Fibroblast of lung (primary cell): ENCODE measurements at regions not wholly inside any gene's neighbourhood (a gene's known extent, or its start where the extent isn't known, plus 50 kb on each side); places are given as distances from the start of the nearest gene placed in this dataset.

ENCODE experiments used
- DNase-seq, 2 donors: peaks; one replicate each; pipeline versions ENCODE4 v3.0.0 to v3.0.0-alpha.2; 2010; ENCODE audit warnings: low read depth in 2 of 2
- H2AFZ ChIP-seq: 2 replicates; pipeline ENCODE4 v1.5.1; 2012; ENCODE audit warnings: low read length, control low read depth, inconsistent platforms
- H3K27ac ChIP-seq: 2 replicates; pipeline ENCODE4 v1.5.1; 2011; ENCODE audit warnings: low read length, control low read depth; ENCODE audit not compliant: insufficient read depth
- H3K27me3 ChIP-seq: 2 replicates; pipeline ENCODE4 v1.5.1; 2011; ENCODE audit warnings: mild to moderate bottlenecking, low read length; ENCODE audit not compliant: control insufficient read depth, insufficient read depth
- H3K36me3 ChIP-seq: 2 replicates; pipeline ENCODE4 v1.5.1; 2011; ENCODE audit warnings: low read length; ENCODE audit not compliant: control insufficient read depth, insufficient read depth
- H3K4me1 ChIP-seq: 2 replicates; pipeline ENCODE4 v1.5.1; 2011; ENCODE audit warnings: low read length; ENCODE audit not compliant: control insufficient read depth, insufficient read depth; ENCODE audit errors: extremely low read depth
- H3K4me2 ChIP-seq: 2 replicates; pipeline ENCODE4 v1.5.1; 2011; ENCODE audit warnings: low read length, control low read depth; ENCODE audit not compliant: insufficient read depth; ENCODE audit errors: extremely low read depth
- H3K4me3 ChIP-seq, 4 experiments: fragments of 200-600 bp in 1 of 4; sonication (generic) in 1 of 4; replicated peaks in 1 of 4; 2 replicates each; pipeline ENCODE4 v1.5.1; 2011 to 2016; ENCODE audit warnings: low read length in 4 of 4, low read depth in 3 of 4, mild to moderate bottlenecking in 3 of 4, control low read depth in 2 of 4, inconsistent platforms in 1 of 4, mixed read lengths in 1 of 4; ENCODE audit not compliant: insufficient read depth in 1 of 4; ENCODE audit errors: control extremely low read depth in 1 of 4
- H3K79me2 ChIP-seq: 2 replicates; pipeline ENCODE4 v1.5.1; 2012; ENCODE audit warnings: mild to moderate bottlenecking, low read length, inconsistent platforms; ENCODE audit not compliant: control insufficient read depth, insufficient read depth
- H3K9ac ChIP-seq: 2 replicates; pipeline ENCODE4 v1.5.1; 2011; ENCODE audit warnings: mild to moderate bottlenecking, low read length, control low read depth; ENCODE audit not compliant: insufficient read depth
- H3K9me3 ChIP-seq: 2 replicates; pipeline ENCODE4 v1.5.1; 2012; ENCODE audit warnings: low read depth, low read length; ENCODE audit not compliant: control insufficient read depth, insufficient read depth
- H4K20me1 ChIP-seq: 2 replicates; pipeline ENCODE4 v1.5.1; 2011; ENCODE audit warnings: low read length; ENCODE audit not compliant: control insufficient read depth, insufficient read depth; ENCODE audit errors: extremely low read depth
- EZH2 ChIP-seq: IDR thresholded peaks from 2 replicates; pipeline ENCODE4 v1.5.1; 2012; ENCODE audit warnings: low read length, control low read depth, mild to moderate bottlenecking; ENCODE audit errors: missing control alignments
- TF ChIP-seq, protein P1 (sequence below), 2 donors: IDR thresholded peaks in 1 of 2; conservative IDR thresholded peaks in 1 of 2; 1 replicate in 1 of 2; 2 replicates in 1 of 2; pipeline ENCODE4 v1.5.1; 2011 to 2012; ENCODE audit warnings: low read length in 2 of 2, control low read depth in 1 of 2, inconsistent platforms in 1 of 2, low read depth in 1 of 2, mild to moderate bottlenecking in 1 of 2

DNA sequence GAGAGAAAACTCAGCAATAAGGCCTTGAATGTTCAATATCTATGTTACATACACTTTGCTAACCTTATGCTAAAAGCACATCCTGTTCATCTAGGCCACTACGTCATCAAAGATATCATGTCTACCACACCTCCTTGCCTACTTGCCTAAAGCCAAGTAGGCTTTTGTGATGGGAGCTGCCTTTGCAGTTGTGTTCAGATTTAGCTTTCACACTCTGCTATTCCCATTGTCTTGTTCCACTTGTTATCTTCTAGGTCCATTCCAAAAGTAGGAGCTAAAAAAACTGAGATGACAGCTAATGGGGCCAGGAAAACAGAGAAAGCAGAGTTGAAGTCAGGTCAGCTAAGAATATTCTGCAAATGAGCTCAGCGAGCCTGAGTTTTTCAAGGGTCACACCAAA lies 153.6 kb upstream of the EDNRA start:
- TF ChIP-seq, protein P1, sequence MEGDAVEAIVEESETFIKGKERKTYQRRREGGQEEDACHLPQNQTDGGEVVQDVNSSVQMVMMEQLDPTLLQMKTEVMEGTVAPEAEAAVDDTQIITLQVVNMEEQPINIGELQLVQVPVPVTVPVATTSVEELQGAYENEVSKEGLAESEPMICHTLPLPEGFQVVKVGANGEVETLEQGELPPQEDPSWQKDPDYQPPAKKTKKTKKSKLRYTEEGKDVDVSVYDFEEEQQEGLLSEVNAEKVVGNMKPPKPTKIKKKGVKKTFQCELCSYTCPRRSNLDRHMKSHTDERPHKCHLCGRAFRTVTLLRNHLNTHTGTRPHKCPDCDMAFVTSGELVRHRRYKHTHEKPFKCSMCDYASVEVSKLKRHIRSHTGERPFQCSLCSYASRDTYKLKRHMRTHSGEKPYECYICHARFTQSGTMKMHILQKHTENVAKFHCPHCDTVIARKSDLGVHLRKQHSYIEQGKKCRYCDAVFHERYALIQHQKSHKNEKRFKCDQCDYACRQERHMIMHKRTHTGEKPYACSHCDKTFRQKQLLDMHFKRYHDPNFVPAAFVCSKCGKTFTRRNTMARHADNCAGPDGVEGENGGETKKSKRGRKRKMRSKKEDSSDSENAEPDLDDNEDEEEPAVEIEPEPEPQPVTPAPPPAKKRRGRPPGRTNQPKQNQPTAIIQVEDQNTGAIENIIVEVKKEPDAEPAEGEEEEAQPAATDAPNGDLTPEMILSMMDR (conservative IDR thresholded peaks at IDR 0.05 in 1 of 2, IDR thresholded peaks at IDR 0.05 in 1 of 2; ENCODE audit: low read depth in 1 of 2, low read length in 2 of 2): no peak
- TF ChIP-seq EZH2: no peak
- H3K27ac ChIP-seq: no peak overlapping the region

DNA sequence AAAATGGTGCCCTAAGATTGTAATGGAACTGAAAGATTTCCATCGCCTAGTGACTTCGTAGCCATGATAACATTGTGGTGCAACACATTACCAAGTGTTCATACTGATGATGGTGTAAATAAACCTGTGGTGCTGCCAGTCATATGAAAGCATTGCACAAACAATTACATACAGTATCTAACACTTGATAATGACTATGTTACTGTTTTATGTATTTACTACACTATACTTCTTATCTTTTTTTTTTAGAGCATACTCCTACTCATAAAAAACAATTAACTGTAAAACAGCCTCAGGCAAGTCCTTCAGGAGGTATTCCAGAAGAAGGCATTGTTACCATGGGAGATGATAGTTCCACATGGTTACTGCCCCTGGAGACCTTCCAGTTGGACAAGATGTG lies 152.7 kb upstream of the EDNRA start:
- Histone ChIP-seq H2AFZ (no peak overlapping the region), H3K27me3 (no peaks in the 10 kb centered on the region), H3K36me3 (no peaks in the 10 kb centered on the region), H3K4me2 (no peak overlapping the region), H3K27ac (no peak overlapping the region), H3K4me3 (no peak overlapping the region), H3K79me2 (no peaks in the 10 kb centered on the region), H4K20me1 (no peaks in the 10 kb centered on the region), H3K9me3 (no peaks in the 10 kb centered on the region), H3K9ac (no peak overlapping the region), H3K4me1 (peaks cover 5% of the 10 kb centered on the region)
- TF ChIP-seq EZH2: no peak
- TF ChIP-seq, protein P1 (conservative IDR thresholded peaks at IDR 0.05 in 1 of 2, IDR thresholded peaks at IDR 0.05 in 1 of 2; ENCODE audit: low read depth in 1 of 2, low read length in 2 of 2): no peak
- DNase-seq: no peak

More for the DNA sequence above, 153.6 kb upstream of the EDNRA start:
- no peaks in the 10 kb centered on the region for H3K9me3 ChIP-seq
- no peaks in the 10 kb centered on the region for H4K20me1 ChIP-seq
- no peak for DNase-seq
- no peak overlapping the region for H3K4me3 ChIP-seq
- no peaks in the 10 kb centered on the region for H3K27me3 ChIP-seq
- no peaks in the 10 kb centered on the region for H3K36me3 ChIP-seq
- no peak overlapping the region for H3K4me2 ChIP-seq
- H3K79me2 ChIP-seq: no peaks in the 10 kb centered on the region
- H3K9ac ChIP-seq: no peak overlapping the region
- peaks cover 5% of the 10 kb centered on the region for H3K4me1 ChIP-seq
- no peak overlapping the region for H2AFZ ChIP-seq

DNA sequence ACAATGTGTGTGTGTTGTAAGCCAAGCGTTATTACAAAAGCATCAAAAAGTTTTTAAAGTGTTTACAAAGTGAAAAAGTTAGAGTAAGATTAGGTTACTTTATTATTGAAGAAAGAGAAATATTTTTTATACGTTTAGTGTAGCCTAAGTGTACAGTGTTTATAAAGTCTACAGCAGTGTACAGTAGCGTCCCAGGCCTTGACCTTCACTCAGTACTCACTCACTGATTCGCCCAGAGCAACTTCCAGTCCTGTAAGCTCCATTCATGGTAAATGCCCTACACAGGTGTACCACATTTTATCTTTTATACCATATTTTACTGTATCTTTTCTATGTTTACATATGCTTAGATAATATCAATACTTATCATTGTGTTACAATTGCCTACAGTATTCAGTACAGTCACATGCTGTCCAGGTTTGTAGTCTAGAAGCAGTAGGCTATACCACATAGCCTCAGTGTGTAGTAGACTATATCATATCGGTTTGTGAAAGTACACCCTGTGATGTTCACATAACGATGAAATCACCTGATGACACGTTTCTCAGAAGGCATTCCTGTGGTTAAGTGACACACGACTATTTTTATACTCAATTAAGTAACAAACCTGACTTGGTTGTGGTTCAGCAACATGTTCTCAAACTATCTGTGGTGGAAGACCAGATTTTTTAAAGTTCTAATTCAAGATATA lies 152.0 kb upstream of the EDNRA start:
- Histone ChIP-seq H3K79me2 (no peaks in the 10 kb centered on the region), H3K36me3 (no peaks in the 10 kb centered on the region), H3K9me3 (no peaks in the 10 kb centered on the region), H3K4me2 (no peak overlapping the region), H3K4me3 (no peak overlapping the region), H3K27ac (no peak overlapping the region), H3K9ac (no peak overlapping the region), H3K4me1 (peaks cover 5% of the 10 kb centered on the region), H3K27me3 (no peaks in the 10 kb centered on the region), H2AFZ (no peak overlapping the region), H4K20me1 (no peaks in the 10 kb centered on the region)
- no peak for TF ChIP-seq EZH2
- TF ChIP-seq, protein P1 (conservative IDR thresholded peaks at IDR 0.05 in 1 of 2, IDR thresholded peaks at IDR 0.05 in 1 of 2; ENCODE audit: low read depth in 1 of 2, low read length in 2 of 2): no peak
- DNase-seq: no peak
